Fibroblast of lung (primary cell): ENCODE measurements at regions not wholly inside any gene's neighbourhood (a gene's known extent, or its start where the extent isn't known, plus 50 kb on each side); places are given as distances from the start of the nearest gene placed in this dataset.

Experiments
- DNase-seq, 2 donors: peaks; one replicate each; pipeline versions ENCODE4 v3.0.0 to v3.0.0-alpha.2; 2010; ENCODE audit warnings: low read depth in 2 of 2
- H2AFZ ChIP-seq: 2 replicates; pipeline ENCODE4 v1.5.1; 2012; ENCODE audit warnings: low read length, control low read depth, inconsistent platforms
- H3K27ac ChIP-seq: 2 replicates; pipeline ENCODE4 v1.5.1; 2011; ENCODE audit warnings: low read length, control low read depth; ENCODE audit not compliant: insufficient read depth
- H3K27me3 ChIP-seq: 2 replicates; pipeline ENCODE4 v1.5.1; 2011; ENCODE audit warnings: mild to moderate bottlenecking, low read length; ENCODE audit not compliant: control insufficient read depth, insufficient read depth
- H3K36me3 ChIP-seq: 2 replicates; pipeline ENCODE4 v1.5.1; 2011; ENCODE audit warnings: low read length; ENCODE audit not compliant: control insufficient read depth, insufficient read depth
- H3K4me1 ChIP-seq: 2 replicates; pipeline ENCODE4 v1.5.1; 2011; ENCODE audit warnings: low read length; ENCODE audit not compliant: control insufficient read depth, insufficient read depth; ENCODE audit errors: extremely low read depth
- H3K4me2 ChIP-seq: 2 replicates; pipeline ENCODE4 v1.5.1; 2011; ENCODE audit warnings: low read length, control low read depth; ENCODE audit not compliant: insufficient read depth; ENCODE audit errors: extremely low read depth
- H3K4me3 ChIP-seq, 4 experiments: fragments of 200-600 bp in 1 of 4; sonication (generic) in 1 of 4; replicated peaks in 1 of 4; 2 replicates each; pipeline ENCODE4 v1.5.1; 2011 to 2016; ENCODE audit warnings: low read length in 4 of 4, low read depth in 3 of 4, mild to moderate bottlenecking in 3 of 4, control low read depth in 2 of 4, inconsistent platforms in 1 of 4, mixed read lengths in 1 of 4; ENCODE audit not compliant: insufficient read depth in 1 of 4; ENCODE audit errors: control extremely low read depth in 1 of 4
- H3K79me2 ChIP-seq: 2 replicates; pipeline ENCODE4 v1.5.1; 2012; ENCODE audit warnings: mild to moderate bottlenecking, low read length, inconsistent platforms; ENCODE audit not compliant: control insufficient read depth, insufficient read depth
- H3K9ac ChIP-seq: 2 replicates; pipeline ENCODE4 v1.5.1; 2011; ENCODE audit warnings: mild to moderate bottlenecking, low read length, control low read depth; ENCODE audit not compliant: insufficient read depth
- H3K9me3 ChIP-seq: 2 replicates; pipeline ENCODE4 v1.5.1; 2012; ENCODE audit warnings: low read depth, low read length; ENCODE audit not compliant: control insufficient read depth, insufficient read depth
- H4K20me1 ChIP-seq: 2 replicates; pipeline ENCODE4 v1.5.1; 2011; ENCODE audit warnings: low read length; ENCODE audit not compliant: control insufficient read depth, insufficient read depth; ENCODE audit errors: extremely low read depth
- CTCF ChIP-seq, 2 donors: IDR thresholded peaks in 1 of 2; conservative IDR thresholded peaks in 1 of 2; 1 replicate in 1 of 2; 2 replicates in 1 of 2; pipeline ENCODE4 v1.5.1; 2011 to 2012; ENCODE audit warnings: low read length in 2 of 2, control low read depth in 1 of 2, inconsistent platforms in 1 of 2, low read depth in 1 of 2, mild to moderate bottlenecking in 1 of 2
- EZH2 ChIP-seq: IDR thresholded peaks from 2 replicates; pipeline ENCODE4 v1.5.1; 2012; ENCODE audit warnings: low read length, control low read depth, mild to moderate bottlenecking; ENCODE audit errors: missing control alignments

GRCh38 chr2:118186110-118186857 lies 98.0 kb downstream of the INSIG2 start:
- peaks cover 2% of the 10 kb centered on the region for H3K27me3 ChIP-seq
- no peaks in the 10 kb centered on the region for H3K36me3 ChIP-seq
- no peaks in the 10 kb centered on the region for H4K20me1 ChIP-seq
- H3K9me3 ChIP-seq: no peaks in the 10 kb centered on the region
- peak overlapping the region; percentile 80 for H3K4me2 ChIP-seq
- peak overlapping the region; percentile 62 for H2AFZ ChIP-seq
- no peaks in the 10 kb centered on the region for H3K79me2 ChIP-seq
- TF ChIP-seq EZH2: no peak
- peak; percentile 9 to 15 for TF ChIP-seq CTCF (conservative IDR thresholded peaks at IDR 0.05 in 1 of 2, IDR thresholded peaks at IDR 0.05 in 1 of 2; ENCODE audit: low read depth in 1 of 2, low read length in 2 of 2)
- H3K4me1 ChIP-seq: no peaks in the 10 kb centered on the region
- H3K4me3 ChIP-seq: peak overlapping the region; percentile 39 to 88 (median 63)
- DNase-seq: peak; percentile 84
- peak overlapping the region; percentile 3 for H3K9ac ChIP-seq
- no peak overlapping the region for H3K27ac ChIP-seq

GRCh38 chr2:118185210-118186109 lies 97.2 kb downstream of the INSIG2 start:
- Histone ChIP-seq H4K20me1 (no peaks in the 10 kb centered on the region), H2AFZ (peak overlapping the region; percentile 62), H3K4me1 (no peaks in the 10 kb centered on the region), H3K4me2 (peak overlapping the region; percentile 80), H3K27ac (no peak overlapping the region), H3K36me3 (no peaks in the 10 kb centered on the region), H3K4me3 (peak overlapping the region; percentile 39 to 88 (median 63)), H3K9ac (peak overlapping the region; percentile 3), H3K27me3 (peaks cover 2% of the 10 kb centered on the region), H3K79me2 (no peaks in the 10 kb centered on the region), H3K9me3 (no peaks in the 10 kb centered on the region)
- no peak for TF ChIP-seq EZH2
- no peak for TF ChIP-seq CTCF (conservative IDR thresholded peaks at IDR 0.05 in 1 of 2, IDR thresholded peaks at IDR 0.05 in 1 of 2; ENCODE audit: low read depth in 1 of 2, low read length in 2 of 2)
- peak; percentile 31 to 53 for DNase-seq

GRCh38 chr2:118183381-118183780 lies 95.1 kb downstream of the INSIG2 start:
- H3K27ac ChIP-seq: no peak overlapping the region
- no peaks in the 10 kb centered on the region for H3K4me1 ChIP-seq
- H3K9me3 ChIP-seq: no peaks in the 10 kb centered on the region
- no peak overlapping the region for H3K4me2 ChIP-seq
- H2AFZ ChIP-seq: no peak overlapping the region
- H4K20me1 ChIP-seq: no peaks in the 10 kb centered on the region
- H3K4me3 ChIP-seq: no peak overlapping the region
- TF ChIP-seq EZH2: no peak
- TF ChIP-seq CTCF (conservative IDR thresholded peaks at IDR 0.05 in 1 of 2, IDR thresholded peaks at IDR 0.05 in 1 of 2; ENCODE audit: low read depth in 1 of 2, low read length in 2 of 2): no peak
- H3K9ac ChIP-seq: no peak overlapping the region
- H3K36me3 ChIP-seq: no peaks in the 10 kb centered on the region
- no peak for DNase-seq
- no peaks in the 10 kb centered on the region for H3K79me2 ChIP-seq
- H3K27me3 ChIP-seq: peaks cover 2% of the 10 kb centered on the region
